GM21825 (cell line): ENCODE measurements at regions not wholly inside any gene's neighbourhood (a gene's known extent, or its start where the extent isn't known, plus 50 kb on each side); places are given as distances from the start of the nearest gene placed in this dataset.

ENCODE experiments used
- ATAC-seq: cut with Tn5 transposase; IDR thresholded peaks from one replicate; pipeline ENCODE4 v1.9.1; 2021; ENCODE audit warnings: mild to moderate bottlenecking, moderate library complexity; ENCODE audit not compliant: unreplicated experiment

- ATAC-seq: no peak
Observed at GRCh38 chr10:83921984-83922860, 217.1 kb upstream of the GHITM start.

- no peak for ATAC-seq
Observed at GRCh38 chr10:83925133-83925532, 214.2 kb upstream of the GHITM start.

DNA sequence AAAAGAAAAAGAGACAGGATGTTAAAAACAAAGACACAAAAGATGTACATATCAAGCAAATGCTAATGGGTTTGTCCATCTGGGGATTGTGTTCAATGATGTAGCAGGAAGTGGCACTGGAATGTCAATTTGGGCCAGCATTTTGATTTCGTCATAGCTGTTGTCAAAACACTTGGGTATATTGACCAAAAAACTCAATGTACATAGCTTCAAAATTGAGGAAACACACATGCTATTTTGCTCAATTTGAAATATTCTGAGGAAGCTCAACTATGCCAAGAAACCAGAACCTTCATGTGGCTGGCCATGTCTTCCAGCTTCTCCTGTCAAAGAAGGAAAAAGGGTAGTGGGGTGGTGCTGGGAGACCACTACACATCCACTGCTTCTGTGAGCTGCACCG lies 212.7 kb upstream of the GHITM start:
- ATAC-seq: no peak

DNA sequence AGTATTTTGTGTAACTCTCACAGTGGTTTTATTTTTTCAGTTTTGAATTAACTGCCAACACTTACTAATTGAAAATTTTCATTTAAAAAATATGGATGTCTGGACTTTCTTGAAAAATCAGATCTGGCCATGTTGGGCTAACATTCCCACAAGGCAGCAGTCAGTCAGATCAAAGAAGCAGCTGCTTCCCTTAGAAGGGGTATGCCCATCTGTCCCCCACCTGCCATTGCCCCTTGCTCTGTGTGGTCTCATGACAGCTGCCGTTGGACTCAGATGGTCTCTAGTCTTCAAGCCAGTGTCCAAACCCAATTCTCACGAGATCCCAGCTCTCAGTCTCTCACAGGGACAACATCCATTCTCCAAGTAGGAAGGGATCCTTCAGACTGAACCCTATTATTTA lies 212.1 kb upstream of the GHITM start:
- no peak for ATAC-seq

- no peak for ATAC-seq
Observed at GRCh38 chr10:83929399-83929798, 209.9 kb upstream of the GHITM start.

GRCh38 chr10:83931669-83932068 lies 207.6 kb upstream of the GHITM start:
- ATAC-seq: no peak

DNA sequence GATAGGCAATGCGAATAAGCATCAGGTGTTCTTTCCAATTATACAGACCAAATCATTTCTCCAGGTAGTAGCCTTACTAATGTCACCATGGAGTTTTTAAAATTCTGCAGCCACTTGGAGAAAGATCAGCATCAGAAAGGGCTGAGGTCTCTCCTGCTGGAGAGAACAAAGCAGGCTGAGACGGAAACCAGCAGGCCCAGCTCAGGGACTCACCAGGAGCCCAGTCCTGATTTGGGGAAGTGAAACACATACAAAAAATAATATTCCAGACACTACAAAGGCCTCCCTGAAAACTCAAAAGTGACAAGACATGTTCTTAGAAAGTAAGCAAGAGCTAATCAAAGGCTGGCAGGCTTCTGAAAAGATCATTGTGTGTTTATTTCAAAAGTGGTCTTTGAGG lies 207.1 kb upstream of the GHITM start:
- ATAC-seq: no peak

GRCh38 chr10:83934062-83934461 lies 205.2 kb upstream of the GHITM start:
- ATAC-seq: no peak

DNA sequence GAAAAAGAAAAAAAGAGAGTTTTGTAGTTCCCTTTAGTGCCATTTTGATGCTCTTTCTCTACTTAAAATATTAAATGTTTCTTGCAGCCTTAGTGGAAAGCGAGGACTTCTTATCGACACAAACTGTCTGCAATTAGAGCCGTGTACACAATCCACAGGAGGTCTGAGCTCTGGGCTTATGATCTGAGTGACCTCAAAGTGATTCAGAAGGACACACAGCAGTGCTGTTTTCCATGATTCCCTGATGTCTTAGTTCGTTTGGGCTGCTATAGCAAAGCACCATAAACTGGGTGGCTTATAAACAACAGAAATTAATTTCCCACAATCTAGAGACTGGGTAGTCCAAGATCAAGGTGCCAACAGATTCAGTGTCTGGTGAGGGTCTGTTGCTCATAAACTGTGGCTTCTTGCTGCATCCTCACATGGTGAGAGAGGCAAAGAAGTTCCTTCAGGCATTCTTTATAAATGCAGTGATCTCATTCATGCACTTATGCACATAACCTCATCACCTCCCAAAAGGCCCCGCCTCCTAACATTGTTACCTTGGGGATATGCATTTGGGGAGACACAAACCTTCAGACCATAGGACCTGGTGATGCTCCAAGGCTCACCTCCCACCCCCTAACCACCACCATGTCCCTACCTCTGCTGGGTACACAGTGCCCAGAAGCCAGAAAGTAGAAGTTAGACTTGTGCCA lies 204.5 kb upstream of the GHITM start:
- ATAC-seq: no peak

DNA sequence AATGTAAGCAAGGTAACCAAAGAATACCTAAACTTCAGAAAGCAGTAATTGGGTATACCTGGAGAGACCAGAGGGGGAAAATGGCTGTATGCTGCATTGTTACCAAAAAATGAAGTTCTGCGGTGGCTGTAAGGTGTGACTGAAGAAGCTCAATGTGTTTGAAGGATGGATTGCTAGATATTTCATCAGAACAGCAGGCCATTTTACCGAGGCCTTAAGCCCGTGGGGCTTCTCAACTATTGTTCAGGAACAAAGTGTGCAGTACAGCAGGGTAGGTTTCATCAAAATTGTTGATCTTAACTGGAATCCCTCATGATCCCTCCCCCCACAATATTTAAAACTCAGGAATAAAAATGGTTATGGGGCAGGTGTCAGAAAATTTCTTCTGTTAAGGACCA lies 204.0 kb upstream of the GHITM start:
- ATAC-seq: no peak

DNA sequence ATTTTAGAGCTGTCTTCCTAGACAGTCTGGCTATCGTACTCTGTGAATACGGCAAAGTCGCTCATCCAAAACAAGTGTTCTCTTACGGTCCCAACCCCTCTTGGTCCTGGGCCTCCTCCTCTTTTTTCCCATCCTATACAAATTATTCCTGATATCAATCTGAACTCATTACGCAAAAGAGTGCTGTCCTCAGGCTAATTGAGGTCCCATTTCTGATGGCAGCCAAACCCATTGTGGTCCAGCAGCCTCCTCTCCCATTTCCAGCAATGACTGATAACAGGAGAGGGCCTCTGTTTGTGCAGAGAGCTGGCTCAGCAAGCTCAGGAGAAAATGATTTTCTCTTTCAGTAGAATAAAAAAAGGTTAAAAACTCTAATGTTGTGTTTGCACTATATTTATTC lies 203.4 kb upstream of the GHITM start:
- no peak for ATAC-seq

GRCh38 chr10:83937161-83937560 lies 202.1 kb upstream of the GHITM start:
- no peak for ATAC-seq

DNA sequence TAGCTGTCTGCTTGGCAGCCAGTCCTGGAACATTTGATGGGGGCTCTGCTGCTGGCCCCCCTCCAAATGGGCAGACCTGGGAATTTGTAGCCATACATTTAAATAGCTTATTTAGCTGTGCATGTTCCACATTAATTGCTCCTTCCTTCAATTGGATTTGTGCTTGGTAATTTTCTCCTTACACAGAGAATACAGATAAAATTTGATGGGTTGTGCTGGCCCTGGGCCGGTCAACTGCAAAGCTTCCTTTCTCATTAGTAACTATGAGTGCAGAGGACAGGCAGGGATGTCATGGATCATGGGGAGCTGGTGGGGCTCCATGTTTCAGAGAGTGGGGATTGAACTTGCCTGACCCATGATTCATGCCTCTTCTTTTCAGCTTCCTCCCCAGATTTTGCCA lies 201.5 kb upstream of the GHITM start:
- no peak for ATAC-seq

DNA sequence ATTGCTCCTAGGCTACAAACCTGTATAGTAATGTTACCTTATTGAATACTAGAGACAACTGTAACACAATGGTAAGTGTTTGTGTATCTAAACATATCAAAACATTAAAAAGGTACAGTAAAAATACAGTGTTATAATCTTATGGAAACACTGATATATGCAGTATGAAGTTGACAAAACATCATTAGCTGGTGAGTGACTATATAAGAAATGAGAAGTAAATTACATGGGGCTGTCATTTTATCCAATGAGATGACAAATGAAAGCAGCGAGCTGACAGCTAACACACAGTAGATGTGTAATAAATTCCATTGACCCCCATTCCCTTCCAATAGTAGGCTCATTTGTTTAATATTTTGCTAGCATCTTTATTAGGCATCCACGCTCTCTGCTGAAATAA lies 198.1 kb upstream of the GHITM start:
- no peak for ATAC-seq

DNA sequence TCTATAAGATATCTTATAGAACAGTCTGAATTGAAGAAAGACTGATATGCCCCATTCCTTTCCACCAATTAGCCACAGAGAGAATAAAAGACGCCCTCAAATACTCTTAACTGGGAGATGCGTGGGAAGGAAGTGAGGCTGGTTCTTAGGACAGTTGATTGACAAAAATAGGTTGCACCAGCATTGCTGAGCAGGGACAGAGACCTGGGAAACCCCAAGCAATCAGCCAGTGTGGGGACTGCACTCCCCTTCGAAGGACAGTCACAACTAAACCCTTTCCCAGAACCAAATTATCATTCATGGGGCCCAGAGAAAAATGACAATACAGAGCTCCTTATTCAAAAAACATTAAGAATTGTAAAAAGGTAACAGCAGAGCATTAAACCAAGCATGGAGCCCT lies 196.9 kb upstream of the GHITM start:
- no peak for ATAC-seq

DNA sequence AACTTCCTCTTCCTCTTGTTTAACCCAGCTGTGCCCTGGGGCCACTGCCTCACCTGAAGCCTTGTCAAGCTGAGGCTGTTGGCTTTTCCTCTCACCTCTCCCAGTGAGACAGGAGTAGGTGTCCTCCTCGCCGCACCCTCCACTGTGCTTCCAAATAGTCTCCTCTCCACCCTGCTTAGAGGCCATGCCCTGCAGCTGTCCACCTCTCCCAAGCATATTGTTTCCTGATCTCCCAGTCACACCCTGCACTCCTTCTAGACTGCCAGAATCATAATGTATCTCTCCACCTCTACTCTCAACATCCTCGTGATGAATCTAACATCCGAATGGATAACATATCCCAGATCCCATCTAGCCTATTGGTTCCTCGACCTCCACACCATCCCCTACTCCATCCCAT lies 196.3 kb upstream of the GHITM start:
- no peak for ATAC-seq

GRCh38 chr10:83943920-83944319 lies 195.4 kb upstream of the GHITM start:
- no peak for ATAC-seq

GRCh38 chr10:83945982-83946718 lies 193.2 kb upstream of the GHITM start:
- ATAC-seq: no peak

DNA sequence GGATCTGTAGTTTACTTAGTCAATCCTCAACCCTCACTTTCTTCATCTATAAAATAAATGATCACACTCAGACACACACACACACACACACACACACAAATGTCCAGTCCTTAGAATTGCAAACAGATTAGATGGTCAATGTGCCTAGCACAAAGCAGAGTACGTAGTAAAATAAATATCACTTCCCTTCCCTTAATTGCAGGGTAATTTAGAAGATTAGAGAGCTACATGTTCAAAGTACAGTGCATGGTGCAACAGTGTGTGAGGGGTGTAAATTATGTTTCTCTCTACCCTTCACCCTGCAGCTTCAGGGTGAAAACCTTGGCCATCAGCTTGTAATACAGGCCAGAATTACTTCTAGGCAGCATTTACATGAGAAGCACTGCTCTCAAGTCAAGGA lies 187.0 kb upstream of the GHITM start:
- no peak for ATAC-seq

DNA sequence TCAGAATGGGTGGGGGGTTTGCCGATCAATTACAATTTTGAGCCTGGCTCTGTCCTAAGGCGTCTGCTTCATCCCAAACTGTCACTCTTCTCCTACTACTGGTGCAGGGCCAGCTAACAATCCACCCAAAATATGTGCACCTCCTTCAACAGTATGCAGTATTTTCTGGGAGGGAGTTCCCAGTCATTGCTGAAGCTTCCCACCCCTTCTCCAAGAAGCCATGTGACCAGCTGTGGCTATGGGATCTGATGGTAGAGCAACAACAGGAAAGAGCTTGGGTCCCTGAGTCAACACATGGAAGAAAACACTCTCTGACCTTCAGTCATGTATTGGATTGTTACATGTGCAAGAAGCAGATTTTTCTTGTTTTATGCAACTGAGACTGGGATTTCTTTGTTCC lies 185.7 kb upstream of the GHITM start:
- ATAC-seq: no peak

- ATAC-seq: no peak
Observed at GRCh38 chr10:83954193-83954799, 185.0 kb upstream of the GHITM start.
